Hematopoietic multipotent progenitor cell treated with erythropoietin and hydrocortisone succinate and interleukin-3 and kit ligand, for 8 days (in vitro differentiated cells): ENCODE measurements at regions not wholly inside any gene's neighbourhood (a gene's known extent, or its start where the extent isn't known, plus 50 kb on each side); places are given as distances from the start of the nearest gene placed in this dataset.
"Not testable (repeated sequence)": the region's sequence is repeated elsewhere in the genome, so short reads cannot be mapped to it uniquely, and the experiment has no call there.

Experiments used
- DNase-seq: peaks from one replicate; pipeline ENCODE4 v3.0.0-alpha.2; 2015

DNA sequence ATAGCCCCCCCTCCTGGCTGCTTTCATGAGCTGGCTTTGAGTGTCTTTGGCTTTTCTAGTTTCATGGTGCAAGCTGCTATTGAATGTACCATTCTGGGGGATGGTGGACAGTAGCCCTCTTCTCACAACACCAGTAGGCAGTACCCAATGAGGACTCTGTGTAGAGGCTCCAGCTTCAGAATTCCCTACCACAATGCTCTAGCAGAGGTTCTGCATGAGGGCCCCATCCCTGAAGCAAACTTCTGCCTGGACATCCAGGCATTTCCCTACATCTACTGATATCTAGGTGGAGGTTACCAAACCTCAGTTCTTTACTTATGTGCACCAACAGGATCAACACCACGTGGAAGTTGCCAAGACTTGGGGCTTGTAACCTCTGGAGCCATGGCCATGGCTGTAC lies 1742.9 kb downstream of the SI start:
- DNase-seq: no peak

DNA sequence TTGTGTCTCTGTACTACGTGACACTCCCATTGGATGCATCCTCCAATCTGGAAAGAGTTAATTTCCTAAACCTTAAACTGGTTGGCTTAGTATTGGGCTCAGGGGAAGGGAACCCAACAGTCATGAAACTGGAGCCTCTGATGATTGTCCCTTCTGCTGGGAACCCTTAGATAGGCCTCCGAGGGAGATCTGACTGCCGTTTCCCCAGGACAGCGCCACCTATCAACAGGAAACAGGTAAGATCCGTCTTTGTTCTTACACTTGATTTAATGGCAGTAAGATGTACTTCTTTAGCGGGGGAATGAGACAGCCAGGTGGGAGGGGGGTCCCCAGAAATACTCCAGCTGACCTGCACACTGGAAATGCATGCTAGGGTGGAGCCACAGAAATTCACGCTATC lies 1749.6 kb downstream of the SI start:
- DNase-seq: no peak

DNA sequence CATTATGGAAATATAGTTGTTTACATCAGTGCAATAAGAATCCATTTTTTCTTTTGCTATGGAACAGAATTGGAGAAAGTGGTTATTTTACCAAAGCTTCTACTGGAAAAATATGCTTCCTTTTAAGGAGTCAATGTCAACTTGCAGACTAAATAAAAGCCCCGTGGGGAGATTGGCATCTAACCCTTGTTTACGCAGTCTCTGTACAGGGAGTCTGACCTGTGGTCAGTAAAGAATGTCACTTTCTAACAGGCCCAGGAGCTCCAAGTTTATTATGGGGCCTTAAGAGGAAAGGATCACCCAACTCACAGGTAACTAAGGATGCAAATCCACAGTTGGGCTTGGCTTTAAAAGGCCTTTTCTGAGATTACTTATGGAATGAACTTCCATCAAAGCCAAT lies 1751.2 kb downstream of the SI start:
- no peak for DNase-seq

DNA sequence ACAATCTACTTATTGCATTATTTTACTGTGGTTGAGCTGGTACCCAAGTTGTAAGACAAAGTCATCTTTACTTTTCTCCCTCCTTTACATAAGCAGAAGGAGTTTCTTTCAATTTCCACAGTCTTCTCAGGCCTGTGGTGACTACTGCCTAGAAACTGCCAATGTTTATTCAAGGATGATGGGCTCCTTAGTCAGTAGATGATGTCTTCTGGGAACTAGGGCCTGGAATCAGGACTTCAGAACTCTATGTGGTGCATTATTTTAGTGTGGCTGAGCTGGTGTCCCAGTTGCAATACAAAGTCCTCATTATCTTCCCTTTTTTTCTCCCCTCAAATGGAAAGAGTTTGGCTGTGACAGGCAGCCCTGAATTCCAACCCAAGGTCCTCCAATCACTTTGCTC lies 1762.5 kb downstream of the SI start:
- no peak for DNase-seq

DNA sequence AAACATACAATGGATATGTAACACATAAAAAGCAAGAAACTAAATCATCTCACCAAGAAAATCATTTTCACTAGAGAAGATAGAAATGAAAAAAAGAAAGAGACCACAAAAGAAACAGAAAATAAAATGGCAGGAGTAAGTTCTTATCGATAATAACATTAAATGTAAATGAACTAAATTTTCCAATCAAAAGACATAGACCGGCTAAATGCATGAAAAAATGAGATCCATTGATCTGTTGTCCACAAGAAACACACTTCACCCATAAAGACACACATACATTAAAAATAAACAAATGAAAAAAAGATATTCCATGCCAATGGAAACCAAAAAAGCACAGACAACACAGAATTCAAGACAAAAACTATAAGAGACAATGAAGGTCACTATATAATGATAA lies 1771.9 kb downstream of the SI start:
- DNase-seq: no peak

DNA sequence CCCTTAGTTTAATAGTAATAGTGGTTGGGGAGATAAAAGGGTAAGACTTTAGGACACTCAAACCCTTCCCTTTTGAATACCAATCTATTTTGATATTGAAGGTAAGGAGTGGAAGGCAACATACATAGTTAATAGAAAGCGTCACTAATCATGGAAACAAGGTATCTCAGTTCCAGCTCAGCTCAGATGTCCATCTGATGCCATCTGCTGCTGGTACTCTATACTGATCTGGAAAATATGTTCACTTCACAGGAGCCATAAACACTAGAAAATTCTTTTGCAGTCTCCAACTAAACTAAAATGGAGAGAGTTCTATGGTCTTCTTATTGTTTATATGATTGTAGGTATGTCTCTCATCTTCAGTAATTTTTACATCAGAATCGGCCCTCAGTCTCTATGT lies 1777.1 kb downstream of the OTOL1 start:
- DNase-seq: no peak

DNA sequence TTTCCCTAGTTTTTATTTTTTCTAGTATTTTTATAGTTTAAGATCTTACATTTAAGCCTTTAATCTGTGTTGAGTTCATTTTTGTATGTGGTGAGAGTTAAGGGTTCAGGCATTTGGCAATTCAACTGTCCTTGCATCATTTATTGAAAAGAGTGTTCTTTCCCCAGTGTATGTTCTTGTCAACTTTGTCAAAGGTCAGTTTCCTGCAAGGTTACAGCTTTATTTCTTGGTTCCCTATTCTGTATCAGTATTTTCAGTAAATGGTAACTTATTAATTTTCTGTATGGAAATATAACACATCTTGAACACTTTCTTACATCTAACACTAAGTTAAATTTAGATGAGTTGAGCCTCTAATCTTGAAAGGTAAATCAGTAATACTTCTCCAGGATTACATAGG lies 1770.1 kb downstream of the OTOL1 start:
- DNase-seq: no peak

DNA sequence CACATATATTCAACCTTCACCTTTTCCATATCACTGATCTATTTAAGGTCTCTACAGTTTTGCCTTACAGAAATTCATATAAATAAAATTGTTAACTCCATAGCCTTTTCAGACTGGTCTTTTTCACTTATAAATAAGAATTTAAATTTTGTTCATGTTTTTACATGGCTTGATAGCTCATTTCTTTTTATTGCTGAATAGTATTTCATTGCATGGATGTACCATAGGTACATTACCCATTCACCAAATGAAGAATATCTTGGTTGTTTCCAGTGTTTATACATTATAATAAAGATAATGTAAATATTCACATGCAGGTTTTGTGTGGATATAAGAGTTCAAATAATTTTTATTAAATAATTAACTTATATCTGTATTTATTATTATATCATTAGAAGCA lies 1765.0 kb downstream of the OTOL1 start:
- DNase-seq: no peak

DNA sequence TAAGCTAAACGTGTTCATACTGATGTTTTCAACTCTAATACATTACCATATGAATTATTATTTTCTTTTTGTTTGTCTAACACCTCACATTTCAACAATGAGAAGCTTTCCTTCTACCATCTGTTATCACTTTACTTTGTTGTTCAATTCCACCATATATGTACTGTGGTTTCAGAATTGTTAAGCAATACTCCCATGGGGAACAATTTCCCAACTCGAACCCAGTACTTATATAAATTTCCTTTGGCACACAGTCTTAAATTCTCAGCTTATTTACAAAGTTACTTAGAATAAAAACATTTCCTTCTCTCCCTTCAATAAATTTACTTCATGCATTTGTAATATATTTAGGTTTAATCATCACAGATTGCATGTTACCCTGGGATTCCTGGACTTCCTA lies 1764.4 kb downstream of the OTOL1 start:
- DNase-seq: no peak

DNA sequence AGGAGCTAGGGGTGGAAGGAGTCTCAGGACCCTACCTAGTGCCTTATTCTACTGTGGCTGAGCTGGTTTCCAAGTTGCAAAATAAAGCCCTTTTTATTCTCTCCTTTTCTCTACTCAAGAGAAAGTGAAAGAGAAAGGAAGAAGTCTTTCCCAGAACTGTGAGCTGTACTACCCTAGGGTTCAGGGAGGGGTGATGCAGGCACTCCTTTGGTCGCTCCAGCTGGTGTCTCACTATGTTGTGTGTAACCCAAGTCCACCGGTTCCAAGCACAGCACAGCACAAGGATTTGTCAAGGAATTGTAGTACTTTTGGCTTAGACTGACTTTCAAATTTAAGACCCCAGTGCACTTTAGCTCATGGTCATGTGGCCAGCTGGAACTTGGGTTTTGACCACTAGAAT lies 1721.7 kb downstream of the OTOL1 start:
- DNase-seq: no peak

DNA sequence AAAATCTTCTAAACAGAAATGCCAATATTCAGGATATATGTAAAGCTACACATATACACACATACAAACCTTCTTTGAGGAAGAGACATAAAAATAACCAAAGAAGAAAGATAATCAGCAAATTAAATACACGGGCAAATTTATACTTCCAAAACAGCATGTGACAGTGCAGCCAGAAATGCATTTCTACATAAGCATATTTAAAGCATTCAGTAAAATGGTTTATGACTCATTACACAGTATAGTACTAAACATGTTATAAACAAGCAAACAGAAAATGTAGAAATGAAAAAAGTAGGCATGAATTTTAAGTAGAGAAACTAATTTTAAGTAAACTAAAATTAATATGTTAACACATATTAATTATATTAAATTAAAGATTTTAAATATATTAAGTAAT lies 1717.2 kb downstream of the OTOL1 start:
- DNase-seq: no peak

DNA sequence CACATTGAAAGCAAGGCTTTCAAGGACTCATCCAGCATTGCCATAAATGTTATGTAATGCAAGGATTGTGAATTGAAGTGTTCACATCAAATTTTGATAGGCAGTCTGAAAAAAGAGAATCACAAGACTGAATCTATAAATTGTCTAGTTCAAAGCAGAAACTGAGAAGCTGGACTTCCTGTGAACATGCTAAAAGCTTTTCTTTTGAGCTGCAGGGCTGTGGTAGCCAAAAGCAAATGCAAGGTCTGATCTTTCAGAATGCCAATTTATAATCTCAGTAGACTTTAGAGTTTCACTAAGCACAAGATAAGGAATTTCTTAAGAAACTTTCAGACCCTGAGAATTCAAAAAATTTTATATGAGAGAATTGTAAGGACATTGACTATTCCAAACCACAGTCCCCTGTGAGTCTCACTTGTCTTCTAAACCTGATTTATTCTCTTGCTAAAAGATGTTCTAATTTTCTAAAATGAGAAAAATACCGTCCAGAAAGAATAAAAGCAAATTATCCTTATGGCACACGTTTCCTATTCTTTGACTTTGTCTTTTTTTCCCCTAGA lies 1700.3 kb downstream of the OTOL1 start:
- DNase-seq: no peak

DNA sequence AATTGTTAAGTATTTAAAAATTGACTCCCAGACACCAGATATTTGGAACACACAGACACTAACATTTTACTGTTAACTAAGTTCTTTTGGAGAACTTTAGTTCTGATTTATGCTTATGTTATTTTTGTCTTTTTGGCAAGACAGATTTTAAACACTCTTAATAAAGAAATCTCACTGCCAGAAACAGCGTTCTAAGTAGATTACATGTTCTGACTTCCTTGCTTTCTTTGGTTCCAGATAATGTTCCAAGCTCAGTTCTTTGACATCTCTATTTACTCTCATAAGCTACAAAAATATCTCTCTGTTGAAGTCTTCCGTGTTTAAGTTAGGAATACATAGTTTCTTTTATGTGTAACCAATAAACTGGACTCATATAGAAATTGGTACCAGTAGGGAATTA lies 1699.6 kb downstream of the OTOL1 start:
- no peak for DNase-seq

DNA sequence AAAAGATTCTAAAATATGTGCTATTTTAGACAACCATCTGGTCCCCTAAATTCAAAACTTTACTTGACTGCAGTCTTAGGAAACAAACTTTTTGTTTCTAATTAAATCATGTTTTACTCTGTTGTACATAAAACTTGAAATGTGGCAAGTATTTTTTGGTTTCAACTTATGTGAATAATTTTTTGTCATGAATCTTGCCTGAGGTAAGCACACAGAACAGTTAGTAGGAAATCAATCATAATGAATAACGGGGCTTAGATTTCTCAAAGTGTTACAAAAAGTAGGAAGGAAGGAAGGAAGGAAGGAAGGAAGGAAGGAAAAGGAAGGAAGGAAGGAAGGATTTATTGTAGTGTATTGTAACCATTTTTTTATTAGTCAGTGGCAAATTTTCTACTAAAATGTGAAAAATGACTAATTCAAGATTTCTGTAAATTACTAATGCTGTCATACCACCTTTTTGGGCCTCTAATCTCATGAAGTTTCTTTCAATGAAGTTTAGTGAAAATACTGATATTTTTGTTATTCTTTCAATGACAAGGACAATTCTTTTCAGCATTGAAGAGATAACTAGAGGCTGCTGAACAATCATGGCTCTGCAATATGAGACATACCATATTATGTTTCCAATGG lies 1689.2 kb downstream of the OTOL1 start:
- no peak for DNase-seq

DNA sequence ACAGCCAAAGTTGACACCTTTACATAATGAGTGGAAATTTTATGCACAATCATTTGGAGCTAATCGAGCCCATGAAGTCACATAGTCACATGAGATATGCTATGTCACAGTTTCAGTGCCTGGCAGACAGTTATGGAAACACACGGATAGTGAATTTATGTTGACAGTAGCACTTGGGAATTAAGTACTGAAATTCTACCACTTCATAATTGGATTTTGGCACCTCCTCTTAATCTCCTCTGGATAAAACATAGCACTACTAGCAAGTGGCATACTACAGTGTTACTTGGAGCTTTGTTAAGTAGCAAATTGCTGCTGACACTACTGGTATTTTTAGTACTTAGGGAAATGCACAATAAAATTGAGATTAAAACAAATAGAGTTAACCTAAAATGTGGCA lies 1679.4 kb downstream of the OTOL1 start:
- DNase-seq: no peak

DNA sequence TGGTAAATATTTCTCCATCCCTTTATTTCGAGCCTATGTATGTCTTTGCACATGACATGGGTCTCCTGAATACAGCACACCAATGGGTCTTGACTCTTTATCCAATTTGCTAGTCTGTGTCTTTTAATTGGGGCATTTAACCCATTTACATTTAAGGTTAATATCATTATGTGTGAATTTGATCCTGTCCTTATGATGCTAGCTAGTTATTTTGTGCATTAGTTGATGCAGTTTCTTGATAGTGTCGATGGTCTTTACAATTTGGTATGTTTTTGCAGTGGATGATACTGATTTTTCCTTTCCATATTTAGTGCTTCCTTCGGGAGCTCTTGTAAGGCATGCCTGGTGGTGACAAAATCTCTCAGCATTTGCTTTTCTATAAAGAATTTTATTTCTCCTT lies 1675.9 kb downstream of the OTOL1 start:
- not testable (repeated sequence) for DNase-seq

DNA sequence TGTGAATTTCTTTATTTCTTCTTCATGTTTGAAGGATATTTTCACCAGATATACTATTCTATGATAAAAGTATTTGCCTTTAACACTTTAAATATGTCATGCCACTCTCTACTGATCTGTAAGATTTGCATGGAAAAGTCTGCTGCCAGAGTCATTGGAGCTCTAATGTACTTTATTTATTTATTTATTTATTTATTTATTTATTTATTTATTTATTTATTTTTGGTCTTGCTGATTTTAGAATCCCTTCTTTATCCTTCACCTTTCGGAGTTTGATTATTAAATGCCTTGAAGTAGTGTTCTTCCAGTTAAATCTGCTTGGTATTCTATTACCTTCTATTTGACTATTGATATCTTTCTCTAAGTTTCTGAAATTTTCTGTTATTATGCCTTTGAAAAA lies 1669.6 kb downstream of the OTOL1 start:
- DNase-seq: no peak

DNA sequence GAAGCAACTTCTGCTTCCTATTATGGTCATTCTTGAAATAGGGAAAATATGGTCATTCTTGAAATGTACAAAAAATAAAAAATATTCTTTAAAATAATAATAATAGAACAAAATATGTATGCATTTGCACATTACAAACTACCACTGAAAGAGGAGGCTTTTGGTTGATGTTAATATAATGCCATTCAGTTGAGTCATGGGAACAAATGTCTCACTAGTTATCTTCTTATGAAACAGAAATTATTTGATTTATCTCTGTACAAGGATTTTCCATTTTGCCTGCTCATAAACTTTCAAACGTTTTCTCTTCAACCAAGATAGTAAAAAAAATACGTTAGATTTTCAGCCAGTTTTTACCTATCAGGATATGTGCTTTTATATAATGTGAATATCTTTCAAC lies 1662.7 kb downstream of the OTOL1 start:
- DNase-seq: no peak

DNA sequence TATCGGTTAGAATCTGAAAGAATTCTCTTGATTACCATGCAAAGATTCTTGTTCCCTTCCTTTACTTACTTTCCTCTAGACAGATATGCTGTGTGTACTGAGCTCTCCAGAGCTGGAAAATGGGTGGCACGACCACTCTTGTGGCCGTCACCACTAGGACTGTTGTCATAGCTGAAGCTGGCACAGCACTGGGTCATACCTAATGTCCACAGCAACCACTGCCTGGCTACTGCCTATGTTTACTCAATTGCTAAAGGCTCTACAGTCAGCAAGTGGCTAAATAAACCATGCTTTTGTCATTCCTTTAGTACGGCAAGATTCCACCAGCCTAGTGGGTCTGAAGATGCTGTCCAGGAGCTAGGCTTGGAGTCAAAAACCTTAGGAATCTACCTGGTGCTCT lies 1643.0 kb downstream of the OTOL1 start:
- no peak for DNase-seq

DNA sequence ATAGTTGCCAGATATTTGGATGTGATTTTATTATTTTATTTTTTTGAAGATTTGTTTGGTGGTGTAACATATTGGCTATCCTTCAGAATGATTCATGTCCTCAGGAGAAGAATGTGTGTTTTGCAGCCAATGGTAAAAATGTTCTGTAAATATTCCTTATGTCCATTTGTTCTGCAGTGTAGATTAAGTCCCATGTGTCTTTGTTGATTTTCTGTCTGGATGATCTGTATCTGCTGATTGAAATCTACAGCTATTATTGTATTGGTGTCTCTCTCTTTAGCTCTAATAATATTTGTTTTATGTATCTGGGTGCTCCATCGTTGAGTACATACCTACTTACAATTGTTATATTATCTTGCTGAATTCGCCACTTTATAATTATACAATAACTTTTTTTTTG lies 1641.7 kb downstream of the OTOL1 start:
- no peak for DNase-seq

DNA sequence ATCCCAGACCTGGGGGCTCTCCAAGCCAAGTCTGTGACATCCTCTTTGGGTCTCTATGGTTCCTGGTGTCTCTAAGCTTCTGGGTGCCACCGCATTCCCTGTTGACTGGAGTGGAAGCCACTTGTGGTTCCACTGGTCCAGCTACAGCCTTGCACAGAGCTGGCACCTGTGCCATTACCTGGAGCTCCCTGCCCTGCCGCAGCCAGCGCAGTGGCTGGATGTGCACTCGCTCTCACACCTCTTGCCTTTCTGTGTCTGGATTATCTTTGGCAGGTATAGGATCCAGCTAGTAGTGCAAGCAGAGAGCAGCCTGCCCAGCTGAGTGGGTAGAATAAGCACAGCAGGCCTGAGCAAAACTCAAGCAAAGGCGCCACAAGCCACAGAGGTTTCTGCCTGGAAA lies 1635.5 kb downstream of the OTOL1 start:
- DNase-seq: no peak

DNA sequence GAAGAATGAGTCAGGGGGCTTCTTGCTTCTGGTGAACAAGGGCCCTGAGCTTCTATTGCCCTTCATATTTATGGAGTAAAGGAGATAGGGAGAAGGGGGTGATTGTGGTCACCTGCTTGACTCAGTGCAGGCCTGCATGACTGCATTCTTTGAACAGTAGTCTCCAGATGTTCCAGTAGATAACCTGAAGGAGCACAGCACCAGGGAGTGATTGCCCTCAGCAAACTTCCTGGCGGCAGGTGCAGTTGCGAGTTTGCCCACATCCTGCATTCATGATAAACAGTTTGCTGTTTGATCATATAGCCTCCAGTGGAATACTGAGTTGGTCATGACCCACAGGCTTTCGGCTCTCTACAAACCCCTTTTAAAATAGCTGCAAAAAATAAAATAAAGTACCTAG lies 1632.7 kb downstream of the OTOL1 start:
- no peak for DNase-seq

DNA sequence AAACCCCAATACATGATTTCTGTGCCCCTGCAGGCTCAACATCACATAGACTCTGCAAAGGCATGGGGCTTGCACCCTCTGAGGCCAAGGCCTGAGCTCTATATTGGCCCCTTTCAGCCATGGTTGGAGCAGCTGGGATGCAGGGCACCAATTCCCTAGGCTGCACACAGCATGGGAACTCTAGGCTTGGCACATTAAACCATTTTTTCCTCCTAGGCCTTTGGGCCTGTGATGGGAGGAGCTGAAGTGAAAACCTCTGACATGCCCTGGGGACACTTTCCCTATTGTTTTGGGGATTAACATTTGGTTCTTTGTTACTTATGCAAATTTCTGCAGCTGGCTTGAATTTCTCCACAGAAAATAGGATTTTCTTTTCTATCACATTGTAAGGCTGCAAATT lies 1629.5 kb downstream of the OTOL1 start:
- DNase-seq: no peak
